SK-N-MC (cell line): ENCODE measurements at regions not wholly inside any gene's neighbourhood (a gene's known extent, or its start where the extent isn't known, plus 50 kb on each side); places are given as distances from the start of the nearest gene placed in this dataset.

ENCODE experiments used
- EZH2 ChIP-seq: fragments of 200-600 bp; sonication (generic); IDR thresholded peaks from one replicate; pipeline ENCODE4 v1.6.1; 2017; ENCODE audit warnings: antibody characterized with exemption
- POLR2AphosphoS5 ChIP-seq: IDR thresholded peaks from 2 replicates; pipeline ENCODE4 v1.6.1; 2012; ENCODE audit warnings: mild to moderate bottlenecking, low read depth, low read length, borderline replicate concordance

DNA sequence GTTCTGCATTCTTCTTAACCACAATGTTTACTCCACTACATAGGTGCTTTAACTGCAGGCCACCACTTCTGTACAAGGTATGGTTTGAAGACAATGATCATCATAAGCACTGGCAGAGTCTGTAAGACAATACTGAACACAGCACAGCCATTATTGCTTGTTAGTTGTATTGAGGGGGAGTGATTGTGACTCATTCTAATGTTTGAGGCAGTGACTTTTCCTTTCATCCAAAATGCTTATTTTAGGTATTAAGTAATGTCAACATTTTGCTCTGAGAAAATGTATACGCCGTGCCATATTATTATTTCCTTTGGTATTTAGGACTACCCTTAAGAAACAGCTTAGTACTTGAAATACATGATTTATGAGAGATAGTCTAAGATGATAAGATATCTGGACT, 618.2 kb upstream of the ZNF717 start:
- TF ChIP-seq POLR2AphosphoS5, result no peak
- TF ChIP-seq EZH2, result no peak
